ENCODE measurements at regions not wholly inside any gene's neighbourhood (a gene's known extent, or its start where the extent isn't known, plus 50 kb on each side); places are given as distances from the start of the nearest gene placed in this dataset.

GRCh38 chr3:30945291-30945690 lies 50.8 kb upstream of the GADL1 start:
- no peak for DNase-seq (ENCODE audit: low read depth in 2 of 3, low spot score in 2 of 3)

DNA sequence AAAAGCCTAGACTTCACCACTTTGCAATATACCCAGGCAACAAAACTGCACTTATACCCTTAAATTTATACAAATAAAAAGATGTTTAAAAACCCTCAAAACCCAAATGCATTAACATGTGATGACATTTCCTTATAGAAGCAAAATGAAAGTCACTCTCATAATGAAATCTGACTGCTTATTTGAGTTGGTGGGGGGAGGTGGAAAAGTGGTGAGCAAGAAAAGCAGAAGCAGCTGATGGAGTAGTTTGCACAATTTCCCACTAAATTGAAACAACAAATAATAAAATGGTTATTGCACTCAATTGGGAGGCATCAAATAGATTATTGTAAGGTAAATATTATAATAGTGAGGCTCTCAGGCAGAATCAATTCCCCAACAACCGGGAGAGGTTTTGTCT lies 54.0 kb upstream of the GADL1 start:
- DNase-seq (ENCODE audit: low read depth in 2 of 3, low spot score in 2 of 3), result peak in 2 of 3 donors; percentile 12 to 80

GRCh38 chr3:30951826-30952225 lies 57.4 kb upstream of the GADL1 start:
- DNase-seq (ENCODE audit: low read depth in 2 of 3, low spot score in 2 of 3), result no peak

- no peak for DNase-seq (ENCODE audit: low read depth in 2 of 3, low spot score in 2 of 3)
Observed at GRCh38 chr3:30952786-30953185, 58.3 kb upstream of the GADL1 start.

GRCh38 chr3:30954426-30954825 lies 60.0 kb upstream of the GADL1 start:
- DNase-seq (ENCODE audit: low read depth in 2 of 3, low spot score in 2 of 3), result no peak

DNA sequence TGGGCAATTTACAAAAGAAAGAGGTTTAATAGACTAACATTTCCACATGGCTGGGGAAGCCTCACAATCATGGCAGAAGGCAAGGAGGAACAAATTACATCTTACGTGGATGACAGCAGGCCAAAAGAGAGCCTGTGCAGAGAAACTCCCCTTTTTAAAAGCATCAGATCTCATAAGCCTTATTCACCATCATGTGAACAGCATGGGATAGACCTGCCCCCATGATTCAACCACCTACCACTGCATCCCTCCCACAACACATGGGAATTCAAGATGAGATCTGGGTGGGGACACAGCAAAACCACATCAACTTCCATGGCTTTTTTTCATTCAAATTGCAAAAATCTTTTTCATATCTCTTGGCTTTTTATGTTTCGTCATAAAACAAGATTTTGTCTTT lies 67.6 kb upstream of the GADL1 start:
- DNase-seq (ENCODE audit: low read depth in 2 of 3, low spot score in 2 of 3), result no peak

- no peak for DNase-seq (ENCODE audit: low read depth in 2 of 3, low spot score in 2 of 3)
Observed at GRCh38 chr3:30962493-30962892, 68.0 kb upstream of the GADL1 start.

DNA sequence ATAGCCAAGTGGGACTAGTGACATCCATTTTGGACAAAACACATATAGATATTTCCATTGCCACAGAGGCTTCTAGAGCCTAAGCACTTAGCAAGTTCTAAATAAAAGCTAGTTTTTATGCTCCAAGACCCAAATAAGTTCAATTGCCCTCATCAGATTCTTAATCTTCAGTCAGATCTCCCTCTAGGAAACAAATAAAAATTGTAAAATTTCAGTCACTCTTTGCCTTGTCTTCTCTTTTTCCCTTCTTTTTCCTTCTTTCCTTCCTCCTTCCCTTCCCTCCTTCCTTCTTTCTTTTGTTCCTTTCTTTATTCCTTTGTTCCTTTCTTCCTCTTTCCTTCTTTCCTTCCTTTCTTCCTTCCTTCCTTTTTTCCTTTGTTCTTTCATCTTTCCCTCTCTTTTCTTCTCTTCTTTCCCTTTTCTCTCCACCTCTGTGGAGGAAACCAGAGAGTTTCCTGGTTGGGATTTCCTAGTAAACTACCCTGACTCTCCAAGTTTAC lies 68.8 kb upstream of the GADL1 start:
- DNase-seq (ENCODE audit: low read depth in 2 of 3, low spot score in 2 of 3), result no peak

- DNase-seq (ENCODE audit: low read depth in 2 of 3, low spot score in 2 of 3), result no peak
Observed at GRCh38 chr3:30964612-30965011, 70.2 kb upstream of the GADL1 start.

- no peak for DNase-seq (ENCODE audit: low read depth in 2 of 3, low spot score in 2 of 3)
Observed at GRCh38 chr3:30966896-30967295, 72.4 kb upstream of the GADL1 start.

DNA sequence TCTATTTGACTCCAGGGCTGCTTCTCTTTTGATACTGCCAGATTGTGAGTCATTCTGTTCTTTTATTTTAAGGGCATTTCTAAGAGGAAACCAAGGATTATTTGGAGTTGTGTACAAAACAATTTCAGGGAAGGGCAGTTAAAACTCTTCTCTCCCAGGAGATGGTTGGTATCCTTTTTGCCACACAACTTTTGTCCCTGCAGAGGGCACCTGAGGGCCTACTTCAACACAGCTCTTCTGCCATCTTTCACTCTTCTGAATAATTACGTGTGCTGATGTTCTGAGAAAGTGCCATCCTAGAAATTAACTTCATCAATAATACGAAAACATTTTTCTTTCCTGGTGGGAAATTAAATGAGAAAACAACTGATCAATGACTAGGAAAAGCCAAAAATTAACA lies 75.7 kb upstream of the GADL1 start:
- peak in 1 of 3 donors; percentile 42 for DNase-seq (ENCODE audit: low read depth in 2 of 3, low spot score in 2 of 3)

GRCh38 chr3:30972449-30972848 lies 78.0 kb upstream of the GADL1 start:
- no peak for DNase-seq (ENCODE audit: low read depth in 2 of 3, low spot score in 2 of 3)

DNA sequence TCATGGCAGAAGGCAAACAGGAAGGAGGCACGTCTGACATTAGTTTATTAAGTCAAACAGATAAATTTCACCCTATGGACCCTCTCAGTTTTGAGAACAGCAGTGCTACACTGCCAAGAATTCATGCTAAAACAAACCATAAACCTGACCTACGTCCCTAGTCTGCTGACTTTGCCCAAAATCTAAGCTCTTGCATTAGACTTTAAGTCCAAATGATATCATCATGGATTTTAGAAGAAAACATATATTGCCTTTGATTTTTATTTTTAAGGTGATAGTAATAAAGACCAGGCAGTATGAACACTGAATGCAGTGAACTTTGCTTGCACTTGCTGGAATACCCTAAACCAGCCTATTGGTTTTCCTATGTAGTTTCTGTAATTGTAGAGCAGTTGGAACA lies 79.6 kb upstream of the GADL1 start:
- DNase-seq (ENCODE audit: low read depth in 2 of 3, low spot score in 2 of 3), result no peak

DNA sequence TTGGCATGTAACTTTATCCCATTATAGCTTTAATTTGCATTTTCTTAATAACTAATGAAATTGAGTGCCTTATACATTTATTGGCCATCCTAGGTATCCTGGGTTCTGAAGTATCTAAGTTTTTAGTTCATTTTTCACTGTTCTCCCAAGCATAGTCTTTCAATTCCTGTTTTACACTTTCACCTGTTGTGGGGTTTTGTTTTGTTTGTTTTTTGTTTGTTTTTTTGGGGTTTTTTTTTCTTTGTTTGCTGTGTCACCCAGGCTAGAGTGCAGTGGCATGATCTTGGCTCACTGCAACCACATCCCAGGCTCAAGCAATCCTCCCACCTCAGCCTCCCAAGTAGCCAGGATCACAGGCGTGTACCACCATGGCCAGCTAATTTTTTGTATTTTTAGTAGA lies 83.1 kb upstream of the GADL1 start:
- no peak for DNase-seq (ENCODE audit: low read depth in 2 of 3, low spot score in 2 of 3)

- DNase-seq (ENCODE audit: low read depth in 2 of 3, low spot score in 2 of 3), result no peak
Observed at GRCh38 chr3:30980993-30981392, 86.5 kb upstream of the GADL1 start.

GRCh38 chr3:30982416-30983075 lies 88.1 kb upstream of the GADL1 start:
- DNase-seq (ENCODE audit: low read depth in 2 of 3, low spot score in 2 of 3), result no peak

GRCh38 chr3:30984855-30985749 lies 90.6 kb upstream of the GADL1 start:
- DNase-seq (ENCODE audit: low read depth in 2 of 3, low spot score in 2 of 3), result no peak

DNA sequence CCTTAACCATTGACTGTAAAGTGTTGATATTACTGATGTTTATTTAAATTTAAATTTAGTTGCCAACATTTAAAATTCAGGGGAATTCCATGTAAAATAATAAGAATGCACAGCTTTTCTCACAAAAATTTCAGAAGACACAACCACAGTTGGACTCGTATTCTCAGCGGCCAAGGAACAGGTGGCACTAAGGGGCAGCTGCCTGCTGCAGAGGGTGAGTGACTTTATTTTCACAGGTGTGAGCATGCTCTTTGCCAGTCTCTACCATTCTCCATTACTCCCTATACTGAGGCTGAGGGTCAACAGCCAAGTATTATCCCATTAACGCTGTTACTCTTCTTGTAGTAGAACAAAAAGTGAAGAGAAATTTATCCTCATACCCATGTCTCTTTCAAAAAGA lies 92.1 kb upstream of the GADL1 start:
- DNase-seq (ENCODE audit: low read depth in 2 of 3, low spot score in 2 of 3), result no peak

GRCh38 chr3:30988769-30989168 lies 94.3 kb upstream of the GADL1 start:
- peak in 1 of 3 donors; percentile 33 for DNase-seq (ENCODE audit: low read depth in 2 of 3, low spot score in 2 of 3)

DNA sequence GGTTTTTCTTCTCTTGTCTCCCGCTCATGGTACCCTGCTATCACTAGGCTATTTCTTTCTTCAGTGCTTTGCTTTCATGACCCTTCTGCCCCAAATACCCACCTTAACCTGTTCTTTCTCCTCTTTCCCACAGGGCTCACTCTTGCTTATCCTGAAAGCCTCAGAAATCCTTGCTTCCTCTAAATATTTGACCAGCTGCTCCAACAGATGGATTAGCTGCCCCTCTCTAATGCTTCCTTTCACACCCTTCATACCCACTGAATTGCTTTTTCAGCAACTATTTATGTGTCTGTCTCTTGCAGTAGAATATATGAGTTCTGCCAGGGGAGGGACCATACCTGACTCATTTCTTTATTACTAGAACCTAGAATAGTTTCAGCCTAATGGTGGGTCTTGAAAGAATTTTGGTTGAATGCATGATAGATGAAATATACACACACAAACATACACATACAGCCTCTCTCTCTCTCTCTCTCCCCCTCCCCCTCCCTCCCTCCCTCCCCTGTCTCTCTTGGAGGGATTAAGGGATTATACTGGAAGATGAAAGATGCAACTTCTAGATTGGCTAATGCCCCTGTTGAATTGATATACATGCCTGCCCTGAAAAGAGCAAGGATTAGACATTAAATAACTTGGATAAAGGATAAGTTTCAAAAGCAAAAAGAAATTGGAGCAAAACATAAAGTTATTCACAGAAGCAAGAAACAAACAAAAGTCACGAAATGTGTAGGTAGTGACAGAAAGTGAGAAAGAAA lies 95.0 kb upstream of the GADL1 start:
- no peak for DNase-seq (ENCODE audit: low read depth in 2 of 3, low spot score in 2 of 3)

DNA sequence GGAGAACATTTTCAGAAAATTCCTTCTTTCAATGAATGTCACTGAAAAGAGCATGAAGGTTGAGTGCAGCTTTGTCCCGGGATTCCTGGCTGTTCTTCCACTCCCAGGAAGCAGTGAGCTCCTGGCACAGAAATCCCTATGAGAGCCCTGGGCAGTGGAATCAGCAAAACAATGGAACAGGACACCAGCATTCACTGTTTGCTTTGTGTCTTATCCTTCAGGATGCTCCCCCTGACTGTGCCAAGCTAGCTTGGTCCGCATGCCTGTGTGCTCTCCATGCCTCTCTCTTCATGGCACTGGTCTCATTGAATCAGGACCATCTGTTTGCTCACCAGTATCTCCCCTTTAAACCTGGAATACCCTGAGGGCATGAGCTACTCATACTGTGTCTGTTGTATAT lies 102.0 kb upstream of the GADL1 start:
- no peak for DNase-seq (ENCODE audit: low read depth in 2 of 3, low spot score in 2 of 3)

Data from hematopoietic multipotent progenitor cell (in vitro differentiated cells).